HepG2 (cell line): ENCODE measurements at regions not wholly inside any gene's neighbourhood (a gene's known extent, or its start where the extent isn't known, plus 50 kb on each side); places are given as distances from the start of the nearest gene placed in this dataset.

Source experiments
- NR3C1 ChIP-seq: sonication (generic); formaldehyde crosslinking; IDR thresholded peaks from 2 replicates; pipeline ENCODE4 v1.4.0; 2020; ENCODE audit warnings: missing genetic modification reagents
- SP4 ChIP-seq: sonication (generic); formaldehyde crosslinking; IDR thresholded peaks from 2 replicates; pipeline ENCODE4 v1.8.1; 2023; ENCODE audit warnings: mild to moderate bottlenecking, missing genetic modification reagents
- ZNF335 ChIP-seq: sonication (generic); formaldehyde crosslinking; IDR thresholded peaks from 2 replicates; pipeline ENCODE4 v1.4.0; 2020; ENCODE audit warnings: missing genetic modification reagents

DNA sequence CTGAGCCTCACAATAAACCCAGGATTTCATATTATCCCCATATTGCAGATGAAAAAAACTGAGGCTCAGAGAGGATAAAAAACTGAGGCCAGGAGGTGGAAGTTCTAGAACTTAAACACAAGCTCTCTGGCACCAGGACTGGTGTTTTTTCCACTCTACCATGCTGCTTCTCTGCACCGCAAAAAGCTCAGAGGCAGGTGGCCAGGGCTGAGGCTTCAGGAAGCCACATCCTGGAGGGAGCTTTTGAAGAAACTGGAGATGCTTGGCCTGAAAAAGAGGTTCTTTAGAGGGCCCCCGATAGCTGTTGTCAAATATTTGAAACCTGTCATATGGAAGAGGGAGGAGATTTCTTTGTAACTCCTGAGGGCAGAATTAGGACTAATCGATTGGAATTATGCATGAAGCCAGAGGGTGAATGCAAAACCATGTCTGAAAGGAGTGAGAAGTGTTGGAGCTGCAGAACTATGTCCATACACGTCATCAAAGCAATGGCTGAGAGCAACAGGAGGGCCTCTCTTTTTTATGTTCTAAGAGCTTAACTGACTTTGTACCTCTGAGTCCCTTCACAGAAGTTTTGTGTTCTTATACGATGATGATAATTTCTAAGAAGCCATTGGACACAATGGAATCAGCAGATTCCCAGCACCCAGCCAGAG, 448.6 kb downstream of the FUT8 start:
- TF ChIP-seq ZNF335 (CRISPR knock-in tag) (no peak), SP4 (CRISPR knock-in tag) (no peak), NR3C1 (CRISPR knock-in tag) (no peak)
